Gastrocnemius medialis (tissue), 4 donors: ENCODE measurements at regions not wholly inside any gene's neighbourhood (a gene's known extent, or its start where the extent isn't known, plus 50 kb on each side); places are given as distances from the start of the nearest gene placed in this dataset.

Experiments
- CTCF ChIP-seq, 5 experiments: fragments of 450-650 bp in 3 of 5; fragments of 200-600 bp in 2 of 5; sonication (generic) in 2 of 5; IDR thresholded peaks in 4 of 5; conservative IDR thresholded peaks in 1 of 5; 1 replicate in 4 of 5; 2 replicates in 1 of 5; pipeline ENCODE4 v1.5.1; 2016 to 2019; ENCODE audit warnings: antibody characterized with exemption in 5 of 5, mild to moderate bottlenecking in 3 of 5, moderate library complexity in 3 of 5
- POLR2A ChIP-seq, 2 donors: fragments of 450-650 bp; IDR thresholded peaks; one replicate each; pipeline ENCODE4 v1.6.1; 2017; ENCODE audit warnings: antibody characterized with exemption in 2 of 2, mild to moderate bottlenecking in 2 of 2, moderate library complexity in 2 of 2

GRCh38 chr4:152022543-152022942 lies 261.7 kb upstream of the GATB start:
- TF ChIP-seq CTCF (IDR thresholded peaks at IDR 0.05 in 4 of 5, conservative IDR thresholded peaks at IDR 0.05 in 1 of 5) (no peak), POLR2A (IDR thresholded peaks at IDR 0.05) (no peak)
